HepG2 (cell line): ENCODE measurements at regions not wholly inside any gene's neighbourhood (a gene's known extent, or its start where the extent isn't known, plus 50 kb on each side); places are given as distances from the start of the nearest gene placed in this dataset.

Experiments
- ATAC-seq: fragments of 200-7000 bp; cut with Tn5 transposase; 3 replicates; pipeline ENCODE4 v1.9.1; 2020; ENCODE audit warnings: mild to moderate bottlenecking, moderate library complexity
- BruUV-seq: library from RNA; stranded (reverse); fragments of 400-500 nt; replicated peaks from 2 replicates; lab custom pipeline; 2021; lab: Mats Ljungman, UMichigan
- CTCF ChIA-PET: fragments of 300-600 bp; formaldehyde crosslinking; extraction: SDS; loops from one replicate; lab custom pipeline; 2021; ENCODE audit warnings: low total read pairs, inconsistent platforms, low intra/inter-chr PET ratio; lab: Yijun Ruan, JAX
- POLR2A ChIA-PET: fragments of 350-600 bp; sonication (Branson Sonifier 250); formaldehyde crosslinking; loops from one replicate; lab custom pipeline; 2020; ENCODE audit warnings: antibody characterized with exemption, inconsistent platforms; lab: Yijun Ruan, JAX
- DNase-seq: peaks from one replicate; pipeline ENCODE4 v3.0.0-alpha.2; 2015; ENCODE audit warnings: low spot score
- FAIRE-seq: peaks from 3 replicates; lab custom pipeline; 2011; peaks lifted over from hg19 to GRCh38; lab: Jason Lieb, UNC
- H2AFZ ChIP-seq: one replicate; pipeline ENCODE4 v1.6.1; 2011; ENCODE audit warnings: low read length, inconsistent platforms
- H3K27ac ChIP-seq: fragments of 300-600 bp; 3 replicates; pipeline ENCODE4 v1.8.0; 2011; ENCODE audit warnings: mixed run types, mild to moderate bottlenecking, mixed read lengths, low read length, inconsistent platforms; ENCODE audit not compliant: insufficient read depth; ENCODE audit errors: extremely low read length
- H3K27me3 ChIP-seq, 2 experiments: fragments of 200-600 bp in 1 of 2; 2 replicates in 1 of 2; 3 replicates in 1 of 2; pipeline versions ENCODE4 v1.6.0 to v1.8.0; 2011; ENCODE audit warnings: low read length in 2 of 2, mild to moderate bottlenecking in 2 of 2, moderate library complexity in 2 of 2, inconsistent platforms in 1 of 2; ENCODE audit not compliant: insufficient read depth in 2 of 2, control insufficient read depth in 1 of 2
- H3K36me3 ChIP-seq, 2 experiments: fragments of 200-600 bp in 1 of 2; replicated peaks in 1 of 2; 2 replicates in 1 of 2; 3 replicates in 1 of 2; pipeline versions ENCODE4 v1.5.1 to v1.8.0; 2011; ENCODE audit warnings: low read length in 2 of 2, inconsistent platforms in 1 of 2; ENCODE audit not compliant: insufficient read depth in 2 of 2, control insufficient read depth in 1 of 2
- H3K4me1 ChIP-seq: 2 replicates; pipeline ENCODE4 v1.5.1; 2012; ENCODE audit warnings: low read length, inconsistent platforms; ENCODE audit not compliant: insufficient read depth
- H3K4me2 ChIP-seq: 2 replicates; pipeline ENCODE4 v1.6.0; 2011; ENCODE audit warnings: low read depth, low read length, inconsistent platforms
- H3K4me3 ChIP-seq, 3 experiments: fragments of 200-600 bp in 1 of 3; sonication (generic), shearing (Covaris generic) in 1 of 3; replicated peaks in 1 of 3; 2 replicates each; pipeline ENCODE4 v1.5.1; 2011 to 2016; ENCODE audit warnings: low read length in 3 of 3, inconsistent platforms in 2 of 3, low read depth in 2 of 3, mild to moderate bottlenecking in 2 of 3, control low read depth in 1 of 3, mixed read lengths in 1 of 3; ENCODE audit not compliant: insufficient read depth in 1 of 3
- H3K79me2 ChIP-seq: one replicate; pipeline ENCODE4 v1.6.1; 2011; ENCODE audit warnings: low read length, inconsistent platforms; ENCODE audit not compliant: insufficient read depth
- H3K9ac ChIP-seq: 2 replicates; pipeline ENCODE4 v1.6.0; 2011; ENCODE audit warnings: mild to moderate bottlenecking, low read depth, low read length, inconsistent platforms; ENCODE audit not compliant: insufficient read depth
- H3K9me3 ChIP-seq: 2 replicates; pipeline ENCODE4 v1.5.1; 2012; ENCODE audit warnings: mild to moderate bottlenecking, low read length
- H4K20me1 ChIP-seq: 2 replicates; pipeline ENCODE4 v1.6.0; 2011; ENCODE audit warnings: inconsistent platforms, mild to moderate bottlenecking, low read length, moderate library complexity; ENCODE audit not compliant: insufficient read depth
- ATRX ChIP-seq: sonication (generic); formaldehyde crosslinking; IDR thresholded peaks from 2 replicates; pipeline ENCODE4 v1.4.0; 2020; ENCODE audit warnings: missing genetic modification reagents, borderline replicate concordance
- BCL6 ChIP-seq: IDR thresholded peaks from 2 replicates; pipeline ENCODE4 v1.6.1; 2016; ENCODE audit warnings: missing genetic modification reagents, missing compliant biosample characterization
- JDP2 ChIP-seq: sonication (generic); formaldehyde crosslinking; IDR thresholded peaks from 2 replicates; pipeline ENCODE4 v1.8.1; 2022; ENCODE audit warnings: missing genetic modification reagents, borderline replicate concordance
- JUNB ChIP-seq: sonication (generic); formaldehyde crosslinking; IDR thresholded peaks from 2 replicates; pipeline ENCODE4 v1.8.0; 2022; ENCODE audit warnings: missing genetic modification reagents, mild to moderate bottlenecking, borderline replicate concordance
- KAT7 ChIP-seq: IDR thresholded peaks from 2 replicates; pipeline ENCODE4 v1.6.1; 2018; ENCODE audit warnings: borderline replicate concordance, missing compliant biosample characterization
- MTA3 ChIP-seq: sonication (generic); formaldehyde crosslinking; IDR thresholded peaks from 2 replicates; pipeline ENCODE4 v1.4.0; 2020; ENCODE audit warnings: missing genetic modification reagents
- RARG ChIP-seq: sonication (generic); formaldehyde crosslinking; IDR thresholded peaks from 2 replicates; pipeline ENCODE4 v1.4.0; 2020; ENCODE audit warnings: low read depth, mild to moderate bottlenecking, missing genetic modification reagents
- SRSF4 ChIP-seq: fragments of 200-400 bp; formaldehyde crosslinking; IDR thresholded peaks from one replicate; pipeline ENCODE4 v1.6.1; 2018; ENCODE audit warnings: mild to moderate bottlenecking, low read depth, low read length, moderate library complexity; ENCODE audit not compliant: poor library complexity, severe bottlenecking
- TBX2 ChIP-seq: sonication (generic); formaldehyde crosslinking; IDR thresholded peaks from 2 replicates; pipeline ENCODE4 v1.5.0; 2020; ENCODE audit warnings: missing genetic modification reagents, mild to moderate bottlenecking, borderline replicate concordance
- U2AF2 ChIP-seq: fragments of 200-400 bp; formaldehyde crosslinking; IDR thresholded peaks from 2 replicates; pipeline ENCODE4 v1.6.1; 2017; ENCODE audit warnings: low read depth, mild to moderate bottlenecking, low read length
- ZNF234 ChIP-seq: sonication (generic); formaldehyde crosslinking; conservative IDR thresholded peaks from 2 replicates; pipeline ENCODE4 v1.5.1; 2020; ENCODE audit warnings: mild to moderate bottlenecking, missing genetic modification reagents
- WGBS: methylation state at CpG from one replicate; pipeline ENCODE4 v1.1.6; 2017; ENCODE audit warnings: low lambda C conversion rate; 5-methylcytosine and 5-hydroxymethylcytosine counted together
- in situ Hi-C: cut with HindIII; loops from 2 replicates; pipeline ENCODE4 v1.10.0; 2017; ENCODE audit warnings: low pct_unique_long_range_greater_than_20kb; ENCODE audit not compliant: extremely low pct_ligation_motif_present
- intact Hi-C: fragments of 100-400 bp; cut with micrococcal nuclease; formaldehyde crosslinking; loops from one replicate; pipeline ENCODE4 v1.10.0; 2022; ENCODE audit not compliant: unreplicated experiment
- TF ChIP-seq, protein P1 (sequence below): sonication (generic); formaldehyde crosslinking; IDR thresholded peaks from 2 replicates; pipeline ENCODE4 v1.4.0; 2020; ENCODE audit warnings: missing genetic modification reagents
- TF ChIP-seq, protein P2 (sequence below): sonication (generic); formaldehyde crosslinking; IDR thresholded peaks from 2 replicates; pipeline ENCODE4 v1.8.1; 2023; ENCODE audit warnings: mild to moderate bottlenecking, missing genetic modification reagents
- TF ChIP-seq, protein P3 (sequence below): IDR thresholded peaks from 2 replicates; pipeline ENCODE4 v1.6.1; 2016; ENCODE audit warnings: low read depth, borderline replicate concordance
- TF ChIP-seq, protein P4 (sequence below): sonication (generic); formaldehyde crosslinking; conservative IDR thresholded peaks from 2 replicates; pipeline ENCODE4 v1.8.1; 2023; ENCODE audit warnings: missing genetic modification reagents

DNA sequence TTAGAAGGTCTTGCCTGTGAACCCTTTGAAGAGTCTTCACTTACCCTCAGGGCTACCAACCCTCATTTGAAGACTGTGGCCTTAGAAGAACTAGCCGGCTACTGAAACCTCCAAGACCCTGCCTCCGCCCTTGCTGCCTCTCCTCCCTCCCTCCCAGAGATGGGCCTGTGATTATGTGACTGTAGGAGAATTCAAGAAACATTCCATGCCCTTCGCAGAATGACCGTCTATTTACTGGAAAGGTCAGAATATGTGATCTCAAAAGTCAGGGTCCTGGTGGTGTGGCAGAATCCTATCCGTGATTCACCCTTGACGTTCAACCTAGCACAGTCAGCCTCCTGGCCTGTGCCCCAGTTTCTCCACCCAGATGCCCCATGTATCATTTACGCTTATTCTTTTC lies 109.6 kb downstream of the CTNND1 start:
- Histone ChIP-seq H2AFZ (no peak overlapping the region), H3K9ac (no peak overlapping the region), H3K4me3 (no peak overlapping the region), H3K27ac (no peak overlapping the region), H3K9me3 (no peaks in the 10 kb centered on the region), H3K79me2 (no peaks in the 10 kb centered on the region), H4K20me1 (no peaks in the 10 kb centered on the region), H3K4me2 (no peak overlapping the region), H3K36me3 (no peaks in the 10 kb centered on the region), H3K4me1 (no peaks in the 10 kb centered on the region), H3K27me3 (peaks cover 0 to 36% of the 10 kb centered on the region in 2 experiments; a peak in 3 of 5 replicates)
- in situ Hi-C loops = no loop called here
- DNase-seq (no peak), ATAC-seq (no peak), FAIRE-seq (no peak)
- no TSS peak for BruUV-seq
- intact Hi-C loops = no loop called here
- no peak for TF ChIP-seq RARG
- TF ChIP-seq KAT7 (CRISPR knock-in tag) = no peak
- TF ChIP-seq TBX2 (CRISPR knock-in tag) = no peak
- TF ChIP-seq, protein P1, sequence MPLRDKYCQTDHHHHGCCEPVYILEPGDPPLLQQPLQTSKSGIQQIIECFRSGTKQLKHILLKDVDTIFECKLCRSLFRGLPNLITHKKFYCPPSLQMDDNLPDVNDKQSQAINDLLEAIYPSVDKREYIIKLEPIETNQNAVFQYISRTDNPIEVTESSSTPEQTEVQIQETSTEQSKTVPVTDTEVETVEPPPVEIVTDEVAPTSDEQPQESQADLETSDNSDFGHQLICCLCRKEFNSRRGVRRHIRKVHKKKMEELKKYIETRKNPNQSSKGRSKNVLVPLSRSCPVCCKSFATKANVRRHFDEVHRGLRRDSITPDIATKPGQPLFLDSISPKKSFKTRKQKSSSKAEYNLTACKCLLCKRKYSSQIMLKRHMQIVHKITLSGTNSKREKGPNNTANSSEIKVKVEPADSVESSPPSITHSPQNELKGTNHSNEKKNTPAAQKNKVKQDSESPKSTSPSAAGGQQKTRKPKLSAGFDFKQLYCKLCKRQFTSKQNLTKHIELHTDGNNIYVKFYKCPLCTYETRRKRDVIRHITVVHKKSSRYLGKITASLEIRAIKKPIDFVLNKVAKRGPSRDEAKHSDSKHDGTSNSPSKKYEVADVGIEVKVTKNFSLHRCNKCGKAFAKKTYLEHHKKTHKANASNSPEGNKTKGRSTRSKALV = no peak
- no peak for TF ChIP-seq ATRX
- TF ChIP-seq SRSF4 = no peak
- ChIA-PET CTCF (no interaction called here), POLR2A (no interaction called here)
- WGBS = 60% methylated on average over 7 of the region's 7 CpGs

DNA sequence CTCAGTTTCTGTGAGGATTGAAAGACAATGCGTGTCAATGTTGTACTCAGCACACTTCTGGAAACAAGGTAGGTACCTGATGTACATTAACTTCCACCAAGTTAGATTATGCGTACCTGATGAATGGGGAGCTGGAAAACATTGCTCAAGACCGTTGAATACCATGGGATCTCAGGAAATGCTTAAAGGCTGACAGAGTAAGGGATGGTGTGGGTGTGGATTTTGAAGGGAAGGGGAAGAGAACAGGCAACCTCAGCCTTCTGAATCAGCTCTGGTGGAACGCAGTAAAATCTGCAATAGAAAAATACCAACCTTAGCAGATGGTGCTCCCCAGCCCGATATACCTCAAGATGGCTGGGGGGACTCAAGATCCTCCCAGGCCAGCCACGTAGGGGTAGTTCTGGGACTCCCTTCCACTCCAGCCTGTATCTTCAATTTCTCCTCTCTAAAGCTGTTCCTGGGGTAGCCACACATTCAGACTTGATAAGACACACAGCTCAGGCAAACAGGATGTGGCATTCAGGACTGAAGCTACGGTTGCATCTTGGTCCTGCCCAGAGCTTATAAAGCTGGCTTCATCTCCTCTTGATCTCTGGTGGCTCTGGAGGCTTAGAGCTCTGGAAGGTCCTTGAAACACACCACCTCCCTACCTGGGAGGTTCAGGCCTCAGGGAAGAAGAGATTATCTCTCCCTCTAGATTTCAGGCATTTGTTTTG lies 111.8 kb downstream of the CTNND1 start:
- no peak for FAIRE-seq
- TF ChIP-seq, protein P2, sequence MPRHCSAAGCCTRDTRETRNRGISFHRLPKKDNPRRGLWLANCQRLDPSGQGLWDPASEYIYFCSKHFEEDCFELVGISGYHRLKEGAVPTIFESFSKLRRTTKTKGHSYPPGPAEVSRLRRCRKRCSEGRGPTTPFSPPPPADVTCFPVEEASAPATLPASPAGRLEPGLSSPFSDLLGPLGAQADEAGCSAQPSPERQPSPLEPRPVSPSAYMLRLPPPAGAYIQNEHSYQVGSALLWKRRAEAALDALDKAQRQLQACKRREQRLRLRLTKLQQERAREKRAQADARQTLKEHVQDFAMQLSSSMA (CRISPR knock-in tag) = no peak
- TF ChIP-seq U2AF2 = no peak
- TF ChIP-seq, protein P3, sequence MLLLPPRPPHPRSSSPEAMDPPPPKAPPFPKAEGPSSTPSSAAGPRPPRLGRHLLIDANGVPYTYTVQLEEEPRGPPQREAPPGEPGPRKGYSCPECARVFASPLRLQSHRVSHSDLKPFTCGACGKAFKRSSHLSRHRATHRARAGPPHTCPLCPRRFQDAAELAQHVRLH (CRISPR knock-in tag) = no peak
- TF ChIP-seq BCL6 (CRISPR knock-in tag) = no peak
- TF ChIP-seq JUNB (CRISPR knock-in tag) = no peak
- no peak for TF ChIP-seq MTA3 (CRISPR knock-in tag)
- TF ChIP-seq, protein P4, sequence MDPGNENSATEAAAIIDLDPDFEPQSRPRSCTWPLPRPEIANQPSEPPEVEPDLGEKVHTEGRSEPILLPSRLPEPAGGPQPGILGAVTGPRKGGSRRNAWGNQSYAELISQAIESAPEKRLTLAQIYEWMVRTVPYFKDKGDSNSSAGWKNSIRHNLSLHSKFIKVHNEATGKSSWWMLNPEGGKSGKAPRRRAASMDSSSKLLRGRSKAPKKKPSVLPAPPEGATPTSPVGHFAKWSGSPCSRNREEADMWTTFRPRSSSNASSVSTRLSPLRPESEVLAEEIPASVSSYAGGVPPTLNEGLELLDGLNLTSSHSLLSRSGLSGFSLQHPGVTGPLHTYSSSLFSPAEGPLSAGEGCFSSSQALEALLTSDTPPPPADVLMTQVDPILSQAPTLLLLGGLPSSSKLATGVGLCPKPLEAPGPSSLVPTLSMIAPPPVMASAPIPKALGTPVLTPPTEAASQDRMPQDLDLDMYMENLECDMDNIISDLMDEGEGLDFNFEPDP (CRISPR knock-in tag) = no peak
- no peak for TF ChIP-seq ZNF234 (CRISPR knock-in tag)
- TF ChIP-seq JDP2 = no peak

More for the DNA sequence above, 111.8 kb downstream of the CTNND1 start:
- peaks cover 0 to 34% of the 10 kb centered on the region in 2 experiments; a peak in 3 of 5 replicates for H3K27me3 ChIP-seq
- in situ Hi-C loops (no loop called here), intact Hi-C loops (no loop called here)
- H4K20me1 ChIP-seq = no peaks in the 10 kb centered on the region
- POLR2A ChIA-PET = no interaction called here
- H2AFZ ChIP-seq = no peak overlapping the region
- no peak overlapping the region for H3K27ac ChIP-seq
- H3K79me2 ChIP-seq = no peaks in the 10 kb centered on the region
- no TSS peak for BruUV-seq
- no peaks in the 10 kb centered on the region for H3K4me1 ChIP-seq
- H3K9me3 ChIP-seq = no peaks in the 10 kb centered on the region
- no peak overlapping the region for H3K9ac ChIP-seq
- no peak overlapping the region for H3K4me2 ChIP-seq
- ATAC-seq = no peak
- no peaks in the 10 kb centered on the region for H3K36me3 ChIP-seq
- whole genome bisulfite sequencing = 27% methylated on average over 7 of the region's 7 CpGs
- CTCF ChIA-PET = no interaction called here
- DNase-seq = no peak
- no peak overlapping the region for H3K4me3 ChIP-seq
